ENCODE measurements at regions not wholly inside any gene's neighbourhood (a gene's known extent, or its start where the extent isn't known, plus 50 kb on each side); places are given as distances from the start of the nearest gene placed in this dataset.

DNA sequence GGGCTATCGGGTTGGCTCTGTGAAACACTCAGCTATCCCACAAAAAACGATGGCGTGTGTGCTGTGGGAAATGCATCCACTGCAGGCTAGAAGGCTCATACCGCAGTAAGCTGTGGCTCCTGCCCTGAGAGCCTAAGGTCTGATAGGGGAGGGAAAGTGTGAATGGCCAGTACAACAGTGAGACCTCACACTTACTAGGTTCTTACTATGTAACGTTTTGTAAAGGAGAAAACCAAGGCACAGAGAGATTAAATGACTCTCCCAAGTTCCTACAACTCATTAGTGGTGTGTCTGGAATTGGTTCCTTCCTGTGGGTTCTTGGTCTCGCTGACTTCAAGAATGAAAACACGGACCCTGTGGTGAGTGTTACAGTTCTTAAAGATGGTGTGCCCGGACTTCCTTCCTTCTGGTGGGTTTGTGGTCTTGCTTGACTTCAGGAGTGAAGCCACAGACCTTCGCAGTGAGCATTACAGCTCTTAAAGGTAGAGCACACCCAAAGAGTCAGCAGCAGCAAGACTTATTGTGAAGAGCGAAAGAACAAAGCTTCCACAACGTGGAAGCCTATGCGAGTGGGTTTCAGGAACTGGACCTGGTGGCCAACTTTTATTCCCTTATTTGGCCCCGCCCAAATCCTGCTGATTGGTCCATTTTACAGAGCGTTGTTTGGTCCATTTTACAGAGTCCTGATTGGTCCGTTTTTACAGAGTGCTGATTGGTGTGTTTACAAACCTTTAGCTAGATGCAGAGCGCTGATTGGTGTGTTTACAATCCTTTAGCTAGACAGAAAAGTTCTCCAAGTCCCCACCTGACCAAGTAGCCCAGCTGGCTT is 161.7 kb downstream of the POLR2M start (continued):
- TF ChIP-seq, protein P1, sequence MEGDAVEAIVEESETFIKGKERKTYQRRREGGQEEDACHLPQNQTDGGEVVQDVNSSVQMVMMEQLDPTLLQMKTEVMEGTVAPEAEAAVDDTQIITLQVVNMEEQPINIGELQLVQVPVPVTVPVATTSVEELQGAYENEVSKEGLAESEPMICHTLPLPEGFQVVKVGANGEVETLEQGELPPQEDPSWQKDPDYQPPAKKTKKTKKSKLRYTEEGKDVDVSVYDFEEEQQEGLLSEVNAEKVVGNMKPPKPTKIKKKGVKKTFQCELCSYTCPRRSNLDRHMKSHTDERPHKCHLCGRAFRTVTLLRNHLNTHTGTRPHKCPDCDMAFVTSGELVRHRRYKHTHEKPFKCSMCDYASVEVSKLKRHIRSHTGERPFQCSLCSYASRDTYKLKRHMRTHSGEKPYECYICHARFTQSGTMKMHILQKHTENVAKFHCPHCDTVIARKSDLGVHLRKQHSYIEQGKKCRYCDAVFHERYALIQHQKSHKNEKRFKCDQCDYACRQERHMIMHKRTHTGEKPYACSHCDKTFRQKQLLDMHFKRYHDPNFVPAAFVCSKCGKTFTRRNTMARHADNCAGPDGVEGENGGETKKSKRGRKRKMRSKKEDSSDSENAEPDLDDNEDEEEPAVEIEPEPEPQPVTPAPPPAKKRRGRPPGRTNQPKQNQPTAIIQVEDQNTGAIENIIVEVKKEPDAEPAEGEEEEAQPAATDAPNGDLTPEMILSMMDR (IDR thresholded peaks at IDR 0.05) = no peak
- no peak for TF ChIP-seq POLR2AphosphoS5 (IDR thresholded peaks at IDR 0.05; ENCODE audit: low read depth, low read length)

DNA sequence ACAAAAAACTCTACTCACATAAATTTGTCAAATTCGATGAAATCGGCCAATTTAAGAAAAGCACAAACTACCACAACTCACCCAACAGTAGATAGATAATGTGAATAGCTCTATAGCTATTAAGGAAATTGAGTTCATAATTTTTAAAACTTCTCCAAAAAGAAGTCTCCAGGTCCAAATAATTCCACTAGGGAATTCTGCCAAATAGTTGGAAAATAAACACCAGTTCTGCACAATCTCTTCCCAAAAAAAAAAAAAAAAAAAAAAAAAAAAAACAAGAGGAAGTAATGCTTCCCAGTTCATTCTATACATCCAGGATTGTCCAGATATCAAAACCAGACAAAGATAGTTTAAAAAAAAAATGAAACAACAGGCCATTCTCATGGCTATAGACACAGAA is 164.2 kb downstream of the POLR2M start:
- Histone ChIP-seq H3K27me3 (ENCODE audit: insufficient read depth) (no peaks in the 10 kb centered on the region), H3F3A (replicated peaks; ENCODE audit: insufficient read depth) (peaks cover 19% of the 10 kb centered on the region), H3K4me1 (ENCODE audit: control insufficient read depth in 1 of 2, insufficient read depth in 2 of 2, low read depth in 1 of 2, low read length in 1 of 2) (peaks cover 0 to 7% of the 10 kb centered on the region in 2 experiments; a peak in 2 of 4 replicates), H3K79me2 (ENCODE audit: insufficient read depth) (no peaks in the 10 kb centered on the region), H2AFZ (ENCODE audit: low read depth) (no peak overlapping the region), H3K4me3 (ENCODE audit: low read depth in 2 of 2, low read length in 1 of 2) (no peak overlapping the region), H4K20me1 (ENCODE audit: insufficient read depth) (no peaks in the 10 kb centered on the region), H3K9me2 (no peaks in the 10 kb centered on the region), H3K36me3 (replicated peaks in 1 of 2; ENCODE audit: control insufficient read depth in 1 of 2, insufficient read depth in 2 of 2, low read length in 1 of 2) (no peaks in the 10 kb centered on the region), H3K4me2 (no peak overlapping the region), H3K27ac (ENCODE audit: low read depth in 2 of 2, low read length in 1 of 2) (no peak overlapping the region), H3K9me3 (no peaks in the 10 kb centered on the region), H3K9ac (no peak overlapping the region)
- ChIA-PET CTCF (interaction anchor here (1.6 to 11.5 kb wide), 4 partner anchors 10 to 312 kb away, joined by 5 to 216 read pairs (median 10); partner anchors contain the start of gene ALDH1A2), POLR2A (no interaction called here)
- no peak for DNase-seq
- no peak for TF ChIP-seq SIN3A (IDR thresholded peaks at IDR 0.05; ENCODE audit: borderline replicate concordance, low read depth, low read length)
- 75% methylated on average over 2 of the region's 2 CpGs for WGBS (ENCODE audit: low lambda C conversion rate)

GRCh38 chr15:57872281-57873030 is 165.9 kb downstream of the POLR2M start:
- Histone ChIP-seq H3K27ac (ENCODE audit: low read depth in 2 of 2, low read length in 1 of 2) (no peak overlapping the region), H3K9me2 (no peaks in the 10 kb centered on the region), H2AFZ (ENCODE audit: low read depth) (peak overlapping the region; percentile 17; the same call in 1 of the 2 replicates), H3K4me3 (ENCODE audit: low read depth in 2 of 2, low read length in 1 of 2) (no peak overlapping the region), H3K9me3 (no peaks in the 10 kb centered on the region), H3K4me1 (ENCODE audit: control insufficient read depth in 1 of 2, insufficient read depth in 2 of 2, low read depth in 1 of 2, low read length in 1 of 2) (peaks cover 0 to 7% of the 10 kb centered on the region in 2 experiments; a peak in 2 of 4 replicates), H4K20me1 (ENCODE audit: insufficient read depth) (no peaks in the 10 kb centered on the region), H3K4me2 (no peak overlapping the region), H3F3A (replicated peaks; ENCODE audit: insufficient read depth) (peaks cover 19% of the 10 kb centered on the region), H3K36me3 (replicated peaks in 1 of 2; ENCODE audit: control insufficient read depth in 1 of 2, insufficient read depth in 2 of 2, low read length in 1 of 2) (no peaks in the 10 kb centered on the region), H3K79me2 (ENCODE audit: insufficient read depth) (no peaks in the 10 kb centered on the region), H3K27me3 (ENCODE audit: insufficient read depth) (no peaks in the 10 kb centered on the region), H3K9ac (no peak overlapping the region)
- ChIA-PET CTCF (interaction anchor here (1.1 to 11.5 kb wide), 4 partner anchors 9 to 196 kb away, joined by 3 to 216 read pairs (median 16); partner anchors contain the start of gene ALDH1A2), POLR2A (no interaction called here)
- no peak for DNase-seq
- no peak for TF ChIP-seq USF1 (IDR thresholded peaks at IDR 0.05; ENCODE audit: borderline replicate concordance, low read depth)
- TF ChIP-seq SIN3A (IDR thresholded peaks at IDR 0.05; ENCODE audit: borderline replicate concordance, low read depth, low read length) = no peak
- TF ChIP-seq RXRA (IDR thresholded peaks at IDR 0.05; ENCODE audit: borderline replicate concordance, low read depth) = no peak
- TF ChIP-seq FOSL2 (IDR thresholded peaks at IDR 0.05; ENCODE audit: borderline replicate concordance, low read depth) = no peak
- TF ChIP-seq USF2 (IDR thresholded peaks at IDR 0.05; ENCODE audit: borderline replicate concordance, low read depth, low read length) = no peak
- no peak for TF ChIP-seq MXI1 (IDR thresholded peaks at IDR 0.05; ENCODE audit: low read depth, low read length)
- no peak for TF ChIP-seq JUND (IDR thresholded peaks at IDR 0.05)
- TF ChIP-seq GATA2 (CRISPR knock-in tag; IDR thresholded peaks at IDR 0.05) = no peak
- TF ChIP-seq, protein P2, sequence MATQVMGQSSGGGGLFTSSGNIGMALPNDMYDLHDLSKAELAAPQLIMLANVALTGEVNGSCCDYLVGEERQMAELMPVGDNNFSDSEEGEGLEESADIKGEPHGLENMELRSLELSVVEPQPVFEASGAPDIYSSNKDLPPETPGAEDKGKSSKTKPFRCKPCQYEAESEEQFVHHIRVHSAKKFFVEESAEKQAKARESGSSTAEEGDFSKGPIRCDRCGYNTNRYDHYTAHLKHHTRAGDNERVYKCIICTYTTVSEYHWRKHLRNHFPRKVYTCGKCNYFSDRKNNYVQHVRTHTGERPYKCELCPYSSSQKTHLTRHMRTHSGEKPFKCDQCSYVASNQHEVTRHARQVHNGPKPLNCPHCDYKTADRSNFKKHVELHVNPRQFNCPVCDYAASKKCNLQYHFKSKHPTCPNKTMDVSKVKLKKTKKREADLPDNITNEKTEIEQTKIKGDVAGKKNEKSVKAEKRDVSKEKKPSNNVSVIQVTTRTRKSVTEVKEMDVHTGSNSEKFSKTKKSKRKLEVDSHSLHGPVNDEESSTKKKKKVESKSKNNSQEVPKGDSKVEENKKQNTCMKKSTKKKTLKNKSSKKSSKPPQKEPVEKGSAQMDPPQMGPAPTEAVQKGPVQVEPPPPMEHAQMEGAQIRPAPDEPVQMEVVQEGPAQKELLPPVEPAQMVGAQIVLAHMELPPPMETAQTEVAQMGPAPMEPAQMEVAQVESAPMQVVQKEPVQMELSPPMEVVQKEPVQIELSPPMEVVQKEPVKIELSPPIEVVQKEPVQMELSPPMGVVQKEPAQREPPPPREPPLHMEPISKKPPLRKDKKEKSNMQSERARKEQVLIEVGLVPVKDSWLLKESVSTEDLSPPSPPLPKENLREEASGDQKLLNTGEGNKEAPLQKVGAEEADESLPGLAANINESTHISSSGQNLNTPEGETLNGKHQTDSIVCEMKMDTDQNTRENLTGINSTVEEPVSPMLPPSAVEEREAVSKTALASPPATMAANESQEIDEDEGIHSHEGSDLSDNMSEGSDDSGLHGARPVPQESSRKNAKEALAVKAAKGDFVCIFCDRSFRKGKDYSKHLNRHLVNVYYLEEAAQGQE (IDR thresholded peaks at IDR 0.05; ENCODE audit: low read depth, low read length) = no peak
- 70% methylated on average over 6 of the region's 6 CpGs for WGBS (ENCODE audit: low lambda C conversion rate)

All from SK-N-SH (cell line).